HG02840 (cell line): ENCODE measurements at regions not wholly inside any gene's neighbourhood (a gene's known extent, or its start where the extent isn't known, plus 50 kb on each side); places are given as distances from the start of the nearest gene placed in this dataset.

Experiments used
- ATAC-seq: cut with Tn5 transposase; IDR thresholded peaks from one replicate; pipeline ENCODE4 v1.9.1; 2021; ENCODE audit warnings: mild to moderate bottlenecking, moderate library complexity, moderate number of reproducible peaks; ENCODE audit not compliant: unreplicated experiment, low FRiP score

DNA sequence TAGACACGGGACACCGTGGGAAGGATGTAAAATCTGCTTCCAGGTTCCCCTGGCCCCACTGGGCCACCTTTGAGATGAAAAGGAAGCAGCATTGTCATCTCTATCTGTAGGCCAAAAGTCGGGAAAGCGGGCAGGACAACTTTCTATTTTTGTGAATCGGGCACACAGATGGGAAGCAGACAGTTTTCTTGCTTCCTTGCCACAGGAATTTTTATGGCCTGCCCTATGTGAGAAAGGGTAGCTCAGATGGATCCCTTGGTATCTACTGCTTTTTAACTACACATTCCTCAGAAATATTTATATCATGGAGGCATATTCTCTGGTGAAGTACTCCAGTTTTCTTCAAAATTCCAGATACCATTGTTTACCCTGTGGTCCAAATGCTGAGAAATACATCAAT is 735.5 kb downstream of the CBLN2 start:
- ATAC-seq = no peak

DNA sequence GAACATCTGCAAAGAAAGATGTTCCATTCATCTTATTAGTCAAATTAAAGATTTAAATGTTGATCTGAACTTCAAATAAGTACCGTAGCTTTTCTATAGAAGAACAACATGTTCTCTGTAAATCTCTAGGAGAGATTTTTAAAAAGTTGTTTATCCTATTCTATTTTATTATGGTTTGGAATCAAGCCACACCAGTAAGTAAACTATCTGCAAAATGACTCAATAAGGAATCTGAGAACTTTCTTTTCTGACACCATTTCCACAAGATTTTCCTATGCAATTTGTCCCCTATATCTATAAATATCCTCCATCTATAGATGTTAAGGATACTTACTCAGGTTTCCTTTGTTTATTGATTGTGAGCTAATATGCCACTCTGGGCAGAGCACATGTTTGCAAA is 736.6 kb downstream of the CBLN2 start:
- ATAC-seq = no peak

DNA sequence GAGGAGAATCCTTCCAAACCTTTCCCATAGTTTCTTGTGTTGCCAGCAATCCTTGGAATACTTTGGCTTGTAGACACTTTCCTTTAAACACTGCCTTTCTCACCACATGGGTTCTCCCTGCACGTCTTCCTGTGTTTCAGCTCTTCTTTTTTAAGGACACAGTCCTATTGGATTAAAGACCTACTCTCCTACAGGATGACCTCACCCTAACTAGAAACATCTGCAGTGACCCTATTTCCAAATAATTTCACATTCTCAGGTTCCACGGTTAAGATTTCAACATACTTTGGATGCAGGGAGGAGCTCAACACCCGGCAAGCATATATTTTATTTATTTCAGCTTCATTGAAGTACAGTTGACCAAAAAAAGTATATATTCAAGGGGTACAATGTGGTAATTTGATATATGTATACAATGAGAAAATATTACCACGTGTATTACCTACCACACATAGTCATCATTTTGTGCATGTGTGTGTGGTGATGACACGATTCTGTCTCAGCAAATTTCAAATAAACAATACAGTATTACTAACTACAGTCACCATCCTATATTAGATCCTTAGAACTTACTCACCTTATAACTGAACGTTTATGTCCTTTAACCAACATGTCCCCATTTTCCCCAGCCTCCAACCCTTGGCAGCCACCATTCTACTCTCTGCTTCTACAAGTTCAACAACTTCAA is 745.0 kb downstream of the CBLN2 start:
- no peak for ATAC-seq

DNA sequence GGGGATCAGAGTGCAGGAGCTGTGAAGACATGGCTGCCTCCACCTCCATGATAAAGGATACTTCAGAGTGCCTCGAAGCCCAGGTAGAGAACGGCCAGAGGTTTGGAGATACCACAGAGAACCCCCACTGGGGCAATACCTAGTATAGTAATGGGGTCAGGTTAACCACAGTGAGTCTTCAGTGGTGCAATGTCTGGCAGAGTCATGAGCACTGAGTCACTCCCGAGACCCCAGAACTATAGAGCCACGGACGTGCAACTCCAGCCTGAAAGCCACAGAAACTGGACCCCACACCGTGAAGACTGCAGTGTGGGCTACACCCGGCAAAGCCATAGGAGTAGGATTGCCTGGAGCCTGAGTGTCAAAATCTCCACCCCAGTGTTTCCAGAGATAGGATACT is 746.6 kb downstream of the CBLN2 start:
- ATAC-seq = no peak

DNA sequence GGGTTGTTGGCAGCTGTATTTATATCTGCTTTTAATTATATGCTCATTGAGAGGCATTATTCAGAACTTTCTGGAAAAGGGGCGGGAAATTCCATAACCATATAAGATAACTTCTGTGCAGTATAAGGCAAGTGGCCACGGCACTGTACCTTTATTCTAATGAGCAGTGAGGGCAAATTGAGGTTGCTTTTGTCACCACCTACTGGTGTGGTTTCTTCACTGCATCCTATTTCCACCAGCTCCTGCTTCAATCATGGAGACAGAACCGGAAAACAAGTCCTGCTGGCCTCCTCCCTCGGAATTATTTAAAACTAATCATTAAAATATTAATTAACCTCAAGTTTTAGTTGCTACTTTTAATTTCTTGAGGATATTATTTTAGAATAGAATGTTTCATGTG is 759.4 kb downstream of the CBLN2 start:
- no peak for ATAC-seq

DNA sequence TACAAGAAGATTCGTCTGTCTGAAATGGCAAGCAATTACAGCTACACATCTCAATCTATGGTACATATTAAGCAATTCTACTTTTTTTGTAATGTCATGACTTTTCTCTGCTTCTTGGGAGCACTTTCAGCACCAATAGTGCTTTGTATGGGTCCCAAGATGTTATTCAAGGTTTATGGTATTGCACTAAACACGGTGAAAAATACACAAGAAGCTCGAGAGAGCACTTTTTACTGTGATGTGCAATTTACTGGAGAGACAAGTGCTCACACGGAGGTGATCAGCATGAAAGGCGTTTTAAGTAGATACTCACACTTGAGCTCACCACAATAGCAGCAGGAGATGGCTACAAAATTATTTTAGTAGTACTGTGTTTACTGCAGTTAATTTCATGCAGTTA is 783.6 kb downstream of the CBLN2 start:
- no peak for ATAC-seq

DNA sequence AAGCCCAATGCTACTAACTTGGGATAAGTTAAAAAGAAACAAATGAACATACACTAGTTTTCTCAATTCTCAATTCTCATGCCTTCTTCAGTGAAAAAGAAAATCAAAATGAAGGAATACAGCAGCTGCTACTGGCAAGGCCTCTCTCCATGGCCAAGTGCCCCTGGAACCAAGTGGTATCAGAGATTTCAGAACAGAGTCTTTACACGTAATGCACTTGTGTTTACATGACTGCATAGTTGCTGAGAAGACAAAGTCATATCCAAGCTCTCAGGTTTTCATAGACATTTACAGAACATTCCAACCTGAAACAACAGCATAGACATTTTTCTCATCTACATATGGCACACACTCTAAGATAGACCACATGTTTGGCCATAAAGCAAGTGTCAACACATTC is 789.9 kb downstream of the CBLN2 start:
- no peak for ATAC-seq

DNA sequence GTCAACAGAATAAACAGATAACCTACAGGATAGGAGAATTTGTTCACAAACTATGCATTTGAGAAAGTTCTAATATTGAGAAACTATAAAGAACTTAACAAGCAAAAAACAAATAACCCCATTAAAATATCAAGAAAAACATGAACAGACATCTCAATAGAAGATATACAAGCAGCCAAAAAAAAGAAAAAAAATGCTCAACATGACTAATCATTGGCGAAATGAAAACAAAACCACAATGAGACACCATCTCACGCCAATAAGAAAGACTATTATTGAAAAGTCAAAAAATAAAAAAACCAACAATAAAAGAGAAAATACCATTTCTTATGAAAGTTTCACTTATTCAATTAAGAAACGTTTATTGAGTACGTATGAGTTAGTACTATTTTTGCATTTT is 800.5 kb downstream of the CBLN2 start:
- ATAC-seq = no peak

DNA sequence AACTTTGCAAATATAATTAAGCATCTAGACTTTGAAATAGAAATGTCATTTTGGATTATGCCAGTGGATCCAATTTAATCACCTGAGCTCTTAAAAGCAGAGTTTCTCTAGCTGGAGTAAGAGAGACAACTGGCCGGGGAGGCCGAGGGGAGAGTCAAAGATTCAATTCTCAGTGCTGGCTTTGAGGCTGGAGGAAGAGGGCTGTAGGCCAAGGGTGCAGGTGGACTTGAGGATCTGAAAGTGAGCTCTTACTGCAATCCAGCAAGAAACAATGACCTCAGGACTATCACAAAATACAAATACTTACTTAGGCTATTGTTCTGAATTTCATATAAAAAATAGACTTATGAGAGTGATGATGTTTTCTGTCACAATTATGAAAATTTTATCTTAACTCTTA is 814.5 kb downstream of the CBLN2 start:
- ATAC-seq = no peak

DNA sequence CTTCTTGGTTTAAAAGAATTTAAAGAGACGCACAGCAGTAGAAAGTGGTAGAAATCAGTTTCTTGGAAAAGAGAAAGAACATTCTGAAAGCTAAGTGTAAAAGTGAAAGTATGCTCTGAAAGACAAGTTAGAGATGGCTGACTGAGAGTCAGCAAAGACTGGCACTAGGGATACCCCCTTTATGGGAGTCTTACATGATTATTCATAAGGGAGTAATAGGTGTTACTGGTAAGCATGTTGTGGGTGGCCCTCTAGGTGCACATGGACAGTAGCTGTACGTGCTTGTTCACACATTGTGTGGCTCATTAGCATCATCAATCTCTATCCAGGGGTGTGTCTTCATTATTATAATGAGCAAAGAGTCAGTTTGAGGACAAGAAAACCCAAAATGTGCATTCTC is 816.2 kb downstream of the CBLN2 start:
- no peak for ATAC-seq

DNA sequence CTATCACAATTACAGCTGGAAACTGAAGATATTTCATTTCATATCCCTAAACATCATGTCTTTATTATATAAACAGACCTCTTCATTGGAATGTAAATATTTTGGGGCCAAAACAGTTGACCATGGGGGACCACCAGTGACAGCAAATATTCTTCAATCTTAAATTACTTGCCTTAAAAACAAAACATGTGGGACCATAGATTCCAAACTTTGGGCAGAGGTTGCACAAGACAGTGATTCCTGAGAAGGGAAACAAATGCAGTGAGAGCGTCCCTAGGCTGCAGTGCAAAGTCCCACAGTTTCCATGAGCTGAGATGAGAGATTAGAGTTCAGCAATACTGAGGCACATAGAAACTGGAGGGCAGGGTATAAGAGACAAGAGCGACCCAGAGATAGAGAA is 818.9 kb downstream of the CBLN2 start:
- ATAC-seq = no peak

DNA sequence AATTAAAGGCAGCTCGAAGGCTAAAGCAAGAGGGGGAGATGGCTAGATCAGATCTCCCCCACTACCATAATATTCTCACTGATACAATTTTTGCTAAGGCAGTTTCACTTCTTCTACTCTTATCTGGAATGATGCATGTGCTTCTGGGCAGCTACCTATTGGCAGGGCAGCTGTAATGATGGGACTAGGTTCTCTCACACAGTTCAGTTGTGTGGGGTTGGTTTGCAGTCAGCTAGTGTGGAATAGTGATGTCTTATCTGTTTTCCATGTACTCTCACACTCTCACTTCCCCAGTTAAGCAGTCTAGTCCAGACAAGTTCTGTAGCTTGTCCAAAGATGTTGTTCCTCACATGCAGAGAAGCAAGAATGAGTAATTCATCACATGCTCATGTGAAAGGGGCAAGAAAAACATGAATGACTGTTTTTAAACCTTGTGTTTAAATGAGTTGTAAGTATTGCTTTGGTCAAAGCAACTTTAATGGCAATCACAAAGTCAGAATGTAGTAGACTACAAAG is 836.1 kb downstream of the CBLN2 start:
- ATAC-seq = no peak

DNA sequence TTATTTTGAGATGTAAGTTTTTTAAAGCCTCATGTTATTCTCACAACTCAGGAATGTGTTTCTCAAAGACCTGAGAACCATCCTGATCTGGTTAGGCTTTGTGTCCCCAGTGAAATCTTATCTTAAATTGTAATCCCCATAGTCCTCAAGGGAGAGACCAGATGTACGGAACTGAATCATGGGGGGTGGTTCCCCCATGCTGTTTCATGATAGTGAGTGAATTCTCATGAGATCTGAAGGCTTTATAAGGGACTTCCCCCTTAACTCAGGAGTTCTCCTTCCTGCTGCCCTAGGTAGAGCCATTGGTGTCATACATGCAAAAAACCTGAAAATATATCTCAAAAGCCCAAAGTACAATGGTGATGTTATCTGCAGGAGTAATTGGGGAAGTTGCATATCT is 836.7 kb downstream of the CBLN2 start:
- no peak for ATAC-seq

DNA sequence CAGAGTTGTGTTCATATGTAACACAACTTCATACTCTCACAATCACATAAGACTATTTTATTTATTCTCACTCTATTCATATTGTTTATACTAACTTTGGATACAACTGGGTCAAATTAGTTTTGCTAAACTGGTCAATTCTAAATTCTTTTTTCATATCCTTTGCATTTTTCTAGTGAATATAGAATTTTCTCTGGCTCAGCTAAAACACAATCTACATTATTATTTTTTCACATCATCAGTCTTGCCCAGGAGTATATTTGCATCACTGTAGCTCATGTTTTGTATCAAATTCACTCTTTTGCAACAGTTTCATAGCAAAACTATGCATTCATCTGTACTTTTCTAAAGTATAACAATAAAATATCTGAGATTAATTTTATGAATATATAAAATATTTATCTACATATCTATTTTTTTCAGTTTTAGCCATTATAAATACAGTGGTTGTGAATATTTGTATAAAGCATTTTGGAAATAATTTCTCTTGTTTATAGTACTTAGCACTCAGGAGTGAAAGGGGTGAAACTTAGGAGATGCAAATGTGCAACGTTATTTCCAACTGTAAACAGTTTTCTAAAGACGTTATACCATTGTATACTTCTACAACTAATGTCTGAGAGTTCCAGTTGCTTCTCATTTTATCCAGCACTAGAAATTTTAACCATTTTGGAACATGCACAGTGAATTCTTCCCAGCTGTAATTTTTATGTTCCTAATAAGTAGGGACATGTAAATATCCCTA is 854.6 kb downstream of the CBLN2 start:
- no peak for ATAC-seq

DNA sequence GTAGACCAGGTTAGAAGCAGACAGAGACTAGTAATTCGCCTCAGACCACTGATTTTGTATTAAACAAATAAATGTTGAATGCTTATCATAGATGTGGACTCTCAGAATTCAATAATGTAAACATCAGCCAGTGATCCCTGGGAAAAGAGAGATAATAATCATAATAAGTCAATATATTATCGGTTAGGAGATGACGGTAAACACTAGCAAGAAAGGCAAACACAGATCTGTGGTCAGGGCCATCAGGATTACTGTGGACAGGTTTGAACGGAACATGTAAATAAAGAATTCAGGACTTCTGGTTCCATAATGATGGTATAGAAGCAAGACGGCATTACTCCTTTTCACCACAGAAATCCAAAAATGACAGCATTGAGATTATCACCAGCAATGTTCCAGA is 861.6 kb downstream of the CBLN2 start:
- no peak for ATAC-seq

DNA sequence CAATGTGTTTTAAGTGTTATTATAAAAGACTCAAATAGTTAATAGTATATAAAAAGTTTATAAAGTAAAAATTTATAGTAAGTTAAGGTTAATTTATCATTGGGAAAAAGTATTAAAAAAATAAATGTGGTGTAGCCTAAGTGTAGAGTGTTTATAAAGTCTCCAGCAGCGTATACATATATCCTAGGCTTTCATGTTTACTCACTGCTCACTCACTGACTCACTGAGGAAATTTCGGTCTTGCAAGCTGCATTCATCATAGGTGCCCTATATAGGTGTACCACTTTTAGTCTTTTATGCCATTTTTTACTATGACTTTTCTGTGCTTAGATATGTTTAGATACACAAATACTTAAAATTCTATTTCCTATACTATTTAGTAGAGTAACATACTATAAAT is 866.0 kb downstream of the CBLN2 start:
- ATAC-seq = no peak

DNA sequence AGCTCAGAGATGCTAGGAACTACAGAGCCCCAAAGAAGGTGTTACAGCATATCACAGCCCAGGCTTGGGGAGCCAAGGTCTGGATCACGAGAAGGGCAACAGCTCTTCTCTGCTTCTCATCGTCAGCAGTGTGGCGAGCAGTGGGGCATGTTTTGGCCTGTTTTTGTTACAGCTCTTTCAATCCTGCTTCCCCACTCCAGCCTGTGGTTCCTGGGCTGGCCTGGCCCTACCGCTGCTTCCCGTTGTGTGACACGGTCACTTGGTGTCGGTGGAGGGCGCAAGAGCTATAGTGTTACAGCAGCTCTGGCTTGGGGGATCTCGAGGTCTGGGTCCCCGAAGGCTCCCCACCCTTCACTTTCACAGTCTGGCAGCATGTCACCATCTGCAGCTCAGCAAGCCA is 870.2 kb downstream of the CBLN2 start:
- ATAC-seq = no peak

DNA sequence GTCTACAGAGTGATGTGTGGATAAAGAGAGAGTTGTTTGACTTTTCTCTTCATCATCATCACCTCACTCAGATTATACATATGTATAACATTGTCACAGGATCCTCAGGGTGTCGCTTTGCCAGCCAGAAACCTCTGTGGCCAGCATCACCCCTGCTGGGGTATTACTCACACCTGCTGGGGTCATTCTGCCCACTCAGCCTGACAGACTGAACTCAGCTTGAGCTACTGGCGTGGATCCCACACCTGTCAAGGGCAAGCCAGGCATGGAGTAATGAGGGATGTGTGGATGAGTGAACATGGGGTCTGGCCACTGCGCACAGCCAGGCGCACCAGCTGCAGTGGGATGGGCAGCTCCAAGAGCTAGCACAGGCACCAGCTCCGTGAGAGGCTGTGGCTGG is 870.6 kb downstream of the CBLN2 start:
- no peak for ATAC-seq

DNA sequence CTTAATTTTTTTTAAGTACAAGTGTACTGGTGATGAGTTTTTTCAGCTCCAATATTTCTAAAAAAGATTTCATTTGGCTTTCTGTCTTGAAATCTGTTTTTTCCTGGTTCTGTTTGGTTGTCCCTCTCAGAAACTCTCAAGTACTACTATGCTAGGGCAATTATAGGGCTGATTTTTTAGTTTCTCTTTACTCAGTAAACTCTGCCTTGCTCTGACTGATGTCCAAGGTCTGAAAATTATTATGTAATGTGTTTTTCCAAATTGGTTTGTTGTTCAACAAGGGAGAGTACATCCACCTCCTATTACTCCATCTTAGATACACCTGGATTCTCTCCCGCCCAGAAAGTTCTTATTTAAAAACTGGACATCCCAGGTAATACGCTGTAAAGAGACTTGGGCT is 877.7 kb downstream of the CBLN2 start:
- no peak for ATAC-seq

DNA sequence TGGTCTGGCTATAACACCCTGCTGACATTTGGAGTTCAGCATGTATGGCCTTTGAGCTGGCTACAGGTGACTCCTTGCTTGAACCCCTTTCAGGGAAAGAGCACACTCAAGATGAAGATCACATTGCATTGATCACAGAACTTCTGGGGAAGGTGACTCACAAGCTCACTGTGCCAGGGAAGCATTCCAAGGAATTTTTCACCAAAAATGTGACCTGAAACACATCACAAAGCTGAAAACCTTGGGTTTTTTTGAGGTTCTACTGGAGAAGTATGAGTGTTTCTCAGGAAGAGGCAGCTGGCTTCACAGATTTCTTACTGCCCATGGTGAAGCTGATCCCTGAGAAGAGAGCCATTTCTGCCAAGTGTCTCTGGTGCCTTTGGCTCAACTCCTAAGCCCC is 879.0 kb downstream of the CBLN2 start:
- ATAC-seq = no peak

DNA sequence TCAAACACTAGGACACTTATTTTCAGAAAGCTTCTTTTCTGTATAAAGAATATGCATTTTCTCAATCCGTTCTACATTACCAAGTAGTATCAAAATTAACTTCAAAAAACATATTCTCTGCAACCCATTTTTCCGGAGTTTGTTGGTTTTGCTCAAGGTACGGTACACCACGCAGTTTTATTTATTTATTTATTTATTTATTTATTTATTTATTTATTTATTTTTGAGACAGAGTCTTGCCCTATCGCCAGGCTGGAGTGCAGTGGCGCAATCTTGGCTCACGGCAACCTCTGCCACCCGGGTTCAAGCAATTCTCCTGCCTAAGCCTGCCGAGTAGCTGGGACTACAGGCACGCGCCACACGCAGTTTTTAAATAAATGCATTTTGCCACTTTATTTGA is 900.3 kb downstream of the CBLN2 start:
- no peak for ATAC-seq

DNA sequence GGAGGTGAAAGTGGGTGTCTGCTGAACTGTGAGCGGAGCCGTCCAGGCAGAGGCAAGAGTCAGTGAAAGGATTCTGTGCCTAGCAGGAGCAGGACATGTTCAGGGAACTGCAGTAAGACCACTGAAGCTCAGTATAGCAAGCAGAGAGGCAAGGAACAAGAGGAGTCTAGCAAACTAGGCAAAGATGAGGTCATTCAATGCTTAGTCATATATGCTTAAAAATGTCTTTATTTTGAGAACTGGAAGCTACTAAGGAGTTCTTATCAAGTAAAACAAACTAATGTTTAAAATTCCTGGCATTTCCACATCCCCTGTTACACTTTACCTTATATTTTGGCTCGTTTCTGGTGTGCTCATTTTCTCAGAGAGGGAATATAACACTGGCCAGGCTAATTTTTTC is 913.4 kb downstream of the CBLN2 start:
- no peak for ATAC-seq
